ENCODE measurements at regions not wholly inside any gene's neighbourhood (a gene's known extent, or its start where the extent isn't known, plus 50 kb on each side); places are given as distances from the start of the nearest gene placed in this dataset.

- ATAC-seq (ENCODE audit: low FRiP score in 2 of 2) (no peak), DNase-seq (no peak)
- no peak for TF ChIP-seq EP300 (IDR thresholded peaks at IDR 0.05)
- TF ChIP-seq POLR2AphosphoS5 (IDR thresholded peaks at IDR 0.05): no peak
- no peak for TF ChIP-seq POLR2A (IDR thresholded peaks at IDR 0.05)
- TF ChIP-seq, protein P1, sequence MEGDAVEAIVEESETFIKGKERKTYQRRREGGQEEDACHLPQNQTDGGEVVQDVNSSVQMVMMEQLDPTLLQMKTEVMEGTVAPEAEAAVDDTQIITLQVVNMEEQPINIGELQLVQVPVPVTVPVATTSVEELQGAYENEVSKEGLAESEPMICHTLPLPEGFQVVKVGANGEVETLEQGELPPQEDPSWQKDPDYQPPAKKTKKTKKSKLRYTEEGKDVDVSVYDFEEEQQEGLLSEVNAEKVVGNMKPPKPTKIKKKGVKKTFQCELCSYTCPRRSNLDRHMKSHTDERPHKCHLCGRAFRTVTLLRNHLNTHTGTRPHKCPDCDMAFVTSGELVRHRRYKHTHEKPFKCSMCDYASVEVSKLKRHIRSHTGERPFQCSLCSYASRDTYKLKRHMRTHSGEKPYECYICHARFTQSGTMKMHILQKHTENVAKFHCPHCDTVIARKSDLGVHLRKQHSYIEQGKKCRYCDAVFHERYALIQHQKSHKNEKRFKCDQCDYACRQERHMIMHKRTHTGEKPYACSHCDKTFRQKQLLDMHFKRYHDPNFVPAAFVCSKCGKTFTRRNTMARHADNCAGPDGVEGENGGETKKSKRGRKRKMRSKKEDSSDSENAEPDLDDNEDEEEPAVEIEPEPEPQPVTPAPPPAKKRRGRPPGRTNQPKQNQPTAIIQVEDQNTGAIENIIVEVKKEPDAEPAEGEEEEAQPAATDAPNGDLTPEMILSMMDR (IDR thresholded peaks at IDR 0.05): no peak
- Histone ChIP-seq H3K4me3 (no peak overlapping the region), H3K4me1 (peaks cover 0 to 5% (median 2%) of the 10 kb centered on the region in 4 donors), H3K36me3 (no peaks in the 10 kb centered on the region), H3K27me3 (no peaks in the 10 kb centered on the region), H3K9me3 (no peaks in the 10 kb centered on the region), H3K27ac (no peak overlapping the region)
- 86 to 92% methylated on average over 5 of the region's 5 CpGs for WGBS, 2 donors
Measured at GRCh38 chr1:212205843-212206242, 79.4 kb upstream of the PPP2R5A start.

GRCh38 chr1:212207118-212207517 is 78.1 kb upstream of the PPP2R5A start:
- Histone ChIP-seq H3K27ac (no peak overlapping the region), H3K4me1 (peaks cover 0 to 5% (median 0%) of the 10 kb centered on the region in 4 donors), H3K9me3 (no peaks in the 10 kb centered on the region), H3K36me3 (no peaks in the 10 kb centered on the region), H3K27me3 (no peaks in the 10 kb centered on the region), H3K4me3 (no peak overlapping the region)
- ATAC-seq (ENCODE audit: low FRiP score in 2 of 2) (no peak), DNase-seq (no peak)
- WGBS, 2 donors: 86 to 97% methylated on average over 6 of the region's 6 CpGs
- TF ChIP-seq, protein P1 (IDR thresholded peaks at IDR 0.05): no peak
- no peak for TF ChIP-seq POLR2AphosphoS5 (IDR thresholded peaks at IDR 0.05)
- no peak for TF ChIP-seq EP300 (IDR thresholded peaks at IDR 0.05)
- no peak for TF ChIP-seq POLR2A (IDR thresholded peaks at IDR 0.05)

- H3K27me3 ChIP-seq: no peaks in the 10 kb centered on the region
- no peaks in the 10 kb centered on the region for H3K36me3 ChIP-seq
- 91 to 96% methylated on average over 5 of the region's 5 CpGs for whole genome bisulfite sequencing, 2 donors
- TF ChIP-seq POLR2AphosphoS5 (IDR thresholded peaks at IDR 0.05) (no peak), EP300 (IDR thresholded peaks at IDR 0.05) (no peak), POLR2A (IDR thresholded peaks at IDR 0.05) (no peak)
- TF ChIP-seq, protein P1 (IDR thresholded peaks at IDR 0.05): no peak
- no peak for DNase-seq
- H3K27ac ChIP-seq: no peak overlapping the region
- H3K4me1 ChIP-seq: no peaks in the 10 kb centered on the region
- no peaks in the 10 kb centered on the region for H3K9me3 ChIP-seq
- ATAC-seq (ENCODE audit: low FRiP score in 2 of 2): no peak
- no peak overlapping the region for H3K4me3 ChIP-seq
Measured at GRCh38 chr1:212207822-212208520, 77.2 kb upstream of the PPP2R5A start.

DNA sequence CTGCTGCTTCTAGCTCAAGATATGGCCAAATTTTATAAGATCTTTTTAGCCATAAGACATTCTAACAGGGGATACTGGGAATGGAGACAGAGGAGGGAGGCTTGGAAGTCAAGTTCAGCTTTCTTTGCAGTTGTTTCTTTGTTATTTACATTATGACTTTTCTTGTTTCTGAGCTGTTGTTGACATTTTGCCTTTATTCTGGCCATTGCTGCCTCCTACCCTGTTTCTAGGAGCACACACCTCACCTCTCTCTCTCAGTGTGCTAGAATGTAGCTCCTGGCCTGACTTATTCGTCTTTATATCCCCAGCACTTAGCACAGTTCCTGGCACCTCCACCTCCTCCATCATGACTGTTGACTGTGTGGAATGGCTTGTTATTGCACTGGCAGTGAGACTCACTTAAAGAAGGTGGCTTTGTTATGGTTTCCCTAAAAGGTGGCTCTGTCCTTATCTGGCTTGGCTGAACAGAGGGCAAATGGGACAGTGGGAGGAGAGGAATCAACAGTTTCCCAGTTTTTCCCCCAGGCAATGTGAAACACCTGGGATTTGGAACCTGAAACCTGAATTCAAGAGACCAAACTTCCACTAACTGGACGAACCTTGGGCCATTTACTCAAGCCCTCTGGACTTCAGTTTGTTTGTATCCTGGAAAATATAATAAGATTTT is 76.1 kb upstream of the PPP2R5A start:
- H3K27me3 ChIP-seq: no peaks in the 10 kb centered on the region
- no peak overlapping the region for H3K27ac ChIP-seq
- no peaks in the 10 kb centered on the region for H3K9me3 ChIP-seq
- WGBS, 2 donors: 76 to 77% methylated on average over 2 of the region's 2 CpGs
- DNase-seq (no peak), ATAC-seq (ENCODE audit: low FRiP score in 2 of 2) (no peak)
- no peaks in the 10 kb centered on the region for H3K36me3 ChIP-seq
- no peak overlapping the region for H3K4me3 ChIP-seq
- no peaks in the 10 kb centered on the region for H3K4me1 ChIP-seq
- TF ChIP-seq POLR2AphosphoS5 (IDR thresholded peaks at IDR 0.05) (no peak), POLR2A (IDR thresholded peaks at IDR 0.05) (no peak)

- 97 to 99% methylated on average over 4 of the region's 4 CpGs for WGBS, 2 donors
- Histone ChIP-seq H3K4me1 (no peaks in the 10 kb centered on the region), H3K4me3 (no peak overlapping the region), H3K9me3 (no peaks in the 10 kb centered on the region), H3K27ac (no peak overlapping the region), H3K27me3 (no peaks in the 10 kb centered on the region), H3K36me3 (no peaks in the 10 kb centered on the region)
- DNase-seq (no peak), ATAC-seq (ENCODE audit: low FRiP score in 2 of 2) (no peak)
- TF ChIP-seq POLR2AphosphoS5 (IDR thresholded peaks at IDR 0.05) (no peak), EP300 (IDR thresholded peaks at IDR 0.05) (no peak), POLR2A (IDR thresholded peaks at IDR 0.05) (no peak)
- TF ChIP-seq, protein P1 (IDR thresholded peaks at IDR 0.05): no peak
Measured at GRCh38 chr1:212211371-212211770, 73.8 kb upstream of the PPP2R5A start.
